WERI-Rb-1 (cell line): ENCODE measurements at regions not wholly inside any gene's neighbourhood (a gene's known extent, or its start where the extent isn't known, plus 50 kb on each side); places are given as distances from the start of the nearest gene placed in this dataset.
"Not testable (repeated sequence)": the region's sequence is repeated elsewhere in the genome, so short reads cannot be mapped to it uniquely, and the experiment has no call there.

Experiments used
- DNase-seq: peaks from one replicate; pipeline ENCODE4 v3.0.0-alpha.2; 2020
- H3K27ac ChIP-seq: fragments of 250-450 bp; sonication (Bioruptor Pico); 2 replicates; pipeline ENCODE4 v1.5.1; 2020; ENCODE audit warnings: mild to moderate bottlenecking, moderate library complexity
- H3K27me3 ChIP-seq: fragments of 250-450 bp; sonication (Bioruptor Pico); 2 replicates; pipeline ENCODE4 v1.5.1; 2021; ENCODE audit warnings: mild to moderate bottlenecking, low read depth, moderate library complexity; ENCODE audit not compliant: insufficient read depth, severe bottlenecking
- H3K36me3 ChIP-seq: fragments of 250-450 bp; sonication (Bioruptor Pico); 2 replicates; pipeline ENCODE4 v1.5.1; 2020; ENCODE audit warnings: mild to moderate bottlenecking, moderate library complexity
- H3K4me3 ChIP-seq: 2 replicates; pipeline ENCODE4 v1.5.1; 2011; ENCODE audit warnings: low read depth, mild to moderate bottlenecking, control low read depth, low read length
- H3K9me3 ChIP-seq: fragments of 250-450 bp; sonication (Bioruptor Pico); 2 replicates; pipeline ENCODE4 v1.5.1; 2021; ENCODE audit warnings: mild to moderate bottlenecking, moderate library complexity; ENCODE audit not compliant: severe bottlenecking
- CTCF ChIP-seq: IDR thresholded peaks from 2 replicates; pipeline ENCODE4 v1.5.1; 2011; ENCODE audit warnings: low read depth, mild to moderate bottlenecking, control low read depth, inconsistent platforms, low read length

- Histone ChIP-seq H3K9me3 (no peaks in the 10 kb centered on the region), H3K4me3 (no peak overlapping the region), H3K27ac (no peak overlapping the region), H3K36me3 (no peaks in the 10 kb centered on the region), H3K27me3 (peaks cover 30% of the 10 kb centered on the region)
- no peak for DNase-seq
- TF ChIP-seq CTCF, result no peak
Measured at GRCh38 chr10:125407557-125407956, 247.2 kb upstream of the CTBP2 start.

- Histone ChIP-seq H3K36me3 (no peaks in the 10 kb centered on the region), H3K27me3 (peaks cover 30% of the 10 kb centered on the region), H3K4me3 (no peak overlapping the region), H3K27ac (no peak overlapping the region), H3K9me3 (no peaks in the 10 kb centered on the region)
- DNase-seq, result no peak
- no peak for TF ChIP-seq CTCF
Measured at GRCh38 chr10:125407000-125407502, 246.7 kb upstream of the CTBP2 start.

GRCh38 chr10:125404902-125405301, 244.5 kb upstream of the CTBP2 start:
- H3K27ac ChIP-seq, H3K9me3 ChIP-seq, H3K36me3 ChIP-seq, DNase-seq, H3K4me3 ChIP-seq: not testable (repeated sequence)
- H3K27me3 ChIP-seq, result peaks cover 31% of the 10 kb centered on the region

- TF ChIP-seq CTCF, result no peak
Measured at GRCh38 chr10:125401462-125401861, 241.1 kb upstream of the CTBP2 start.

GRCh38 chr10:125399289-125399688, 238.9 kb upstream of the CTBP2 start:
- H3K27me3 ChIP-seq, result peaks cover 9% of the 10 kb centered on the region
- H3K4me3 ChIP-seq, result no peak overlapping the region
- H3K9me3 ChIP-seq, result no peaks in the 10 kb centered on the region
- DNase-seq, result no peak
- no peak overlapping the region for H3K27ac ChIP-seq
- no peak for TF ChIP-seq CTCF
- no peaks in the 10 kb centered on the region for H3K36me3 ChIP-seq

More at GRCh38 chr10:125401462-125401861, 241.1 kb upstream of the CTBP2 start:
- Histone ChIP-seq H3K27ac (no peak overlapping the region), H3K27me3 (peaks cover 13% of the 10 kb centered on the region), H3K4me3 (no peak overlapping the region), H3K9me3 (no peaks in the 10 kb centered on the region), H3K36me3 (no peaks in the 10 kb centered on the region)
- DNase-seq, result no peak

GRCh38 chr10:125398270-125398669, 237.9 kb upstream of the CTBP2 start:
- H3K27ac ChIP-seq, result no peak overlapping the region
- H3K27me3 ChIP-seq, result peaks cover 9% of the 10 kb centered on the region
- no peaks in the 10 kb centered on the region for H3K9me3 ChIP-seq
- no peaks in the 10 kb centered on the region for H3K36me3 ChIP-seq
- no peak overlapping the region for H3K4me3 ChIP-seq
- no peak for TF ChIP-seq CTCF
- DNase-seq, result no peak
